ENCODE measurements at regions not wholly inside any gene's neighbourhood (a gene's known extent, or its start where the extent isn't known, plus 50 kb on each side); places are given as distances from the start of the nearest gene placed in this dataset.

- intact Hi-C loops (cut with micrococcal nuclease; ENCODE audit: unreplicated experiment) = no loop called here
- no peak for DNase-seq
- H3K36me3 Mint-ChIP-seq (ENCODE audit: insufficient read depth, unreplicated experiment) = no peaks in the 10 kb centered on the region
- no TSS peak for BruUV-seq (replicated peaks)
- POLR2A ChIA-PET = no interaction called here
- CTCF ChIA-PET = no interaction called here
- H3K27me3 ChIP-seq (replicated peaks; ENCODE audit: control insufficient read depth, insufficient read depth, low read length) = no peaks in the 10 kb centered on the region
- no peaks in the 10 kb centered on the region for H3K4me1 Mint-ChIP-seq (ENCODE audit: low read depth, unreplicated experiment)
- H3K4me3 Mint-ChIP-seq (ENCODE audit: unreplicated experiment) = no peak overlapping the region
- TF ChIP-seq, protein P1, sequence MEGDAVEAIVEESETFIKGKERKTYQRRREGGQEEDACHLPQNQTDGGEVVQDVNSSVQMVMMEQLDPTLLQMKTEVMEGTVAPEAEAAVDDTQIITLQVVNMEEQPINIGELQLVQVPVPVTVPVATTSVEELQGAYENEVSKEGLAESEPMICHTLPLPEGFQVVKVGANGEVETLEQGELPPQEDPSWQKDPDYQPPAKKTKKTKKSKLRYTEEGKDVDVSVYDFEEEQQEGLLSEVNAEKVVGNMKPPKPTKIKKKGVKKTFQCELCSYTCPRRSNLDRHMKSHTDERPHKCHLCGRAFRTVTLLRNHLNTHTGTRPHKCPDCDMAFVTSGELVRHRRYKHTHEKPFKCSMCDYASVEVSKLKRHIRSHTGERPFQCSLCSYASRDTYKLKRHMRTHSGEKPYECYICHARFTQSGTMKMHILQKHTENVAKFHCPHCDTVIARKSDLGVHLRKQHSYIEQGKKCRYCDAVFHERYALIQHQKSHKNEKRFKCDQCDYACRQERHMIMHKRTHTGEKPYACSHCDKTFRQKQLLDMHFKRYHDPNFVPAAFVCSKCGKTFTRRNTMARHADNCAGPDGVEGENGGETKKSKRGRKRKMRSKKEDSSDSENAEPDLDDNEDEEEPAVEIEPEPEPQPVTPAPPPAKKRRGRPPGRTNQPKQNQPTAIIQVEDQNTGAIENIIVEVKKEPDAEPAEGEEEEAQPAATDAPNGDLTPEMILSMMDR (IDR thresholded peaks at IDR 0.05; ENCODE audit: insufficient read depth in 1 of 2, low read depth in 1 of 2, low read length in 1 of 2, severe bottlenecking in 1 of 2, unreplicated experiment in 1 of 2) = no peak
- no peaks in the 10 kb centered on the region for H3K9me3 ChIP-seq
- H3K4me3 ChIP-seq (ENCODE audit: low read depth, low read length) = no peak overlapping the region
- H3K27me3 Mint-ChIP-seq (ENCODE audit: insufficient read depth, unreplicated experiment) = no peaks in the 10 kb centered on the region
- no peaks in the 10 kb centered on the region for H3K36me3 ChIP-seq (ENCODE audit: control insufficient read depth, insufficient read depth, low read length)
- no peaks in the 10 kb centered on the region for H3K9me3 Mint-ChIP-seq (ENCODE audit: unreplicated experiment)
- H3K4me1 ChIP-seq = no peaks in the 10 kb centered on the region
- H3K27ac Mint-ChIP-seq (ENCODE audit: unreplicated experiment) = no peak overlapping the region
These were observed 173.0 kb downstream of the OLFM1 start for GRCh38 chr9:135260221-135261180.

- no TSS peak for BruUV-seq (replicated peaks)
- Histone ChIP-seq H3K9me3 (no peaks in the 10 kb centered on the region), H3K4me1 (peaks cover 11% of the 10 kb centered on the region), H3K36me3 (ENCODE audit: control insufficient read depth, insufficient read depth, low read length) (no peaks in the 10 kb centered on the region), H3K4me3 (ENCODE audit: low read depth, low read length) (no peak overlapping the region), H3K27me3 (replicated peaks; ENCODE audit: control insufficient read depth, insufficient read depth, low read length) (no peaks in the 10 kb centered on the region)
- TF ChIP-seq, protein P1 (IDR thresholded peaks at IDR 0.05; ENCODE audit: insufficient read depth in 1 of 2, low read depth in 1 of 2, low read length in 1 of 2, severe bottlenecking in 1 of 2, unreplicated experiment in 1 of 2) = no peak
- CTCF ChIA-PET = no interaction called here
- H3K4me1 Mint-ChIP-seq (ENCODE audit: low read depth, unreplicated experiment) = no peaks in the 10 kb centered on the region
- POLR2A ChIA-PET = no interaction called here
- no peaks in the 10 kb centered on the region for H3K9me3 Mint-ChIP-seq (ENCODE audit: unreplicated experiment)
- H3K36me3 Mint-ChIP-seq (ENCODE audit: insufficient read depth, unreplicated experiment) = no peaks in the 10 kb centered on the region
- H3K4me3 Mint-ChIP-seq (ENCODE audit: unreplicated experiment) = no peak overlapping the region
- DNase-seq = no peak
- no peak overlapping the region for H3K27ac Mint-ChIP-seq (ENCODE audit: unreplicated experiment)
- intact Hi-C loops (cut with micrococcal nuclease; ENCODE audit: unreplicated experiment) = no loop called here
- H3K27me3 Mint-ChIP-seq (ENCODE audit: insufficient read depth, unreplicated experiment) = no peaks in the 10 kb centered on the region
These were observed 174.8 kb downstream of the OLFM1 start for GRCh38 chr9:135262248-135262647.

DNA sequence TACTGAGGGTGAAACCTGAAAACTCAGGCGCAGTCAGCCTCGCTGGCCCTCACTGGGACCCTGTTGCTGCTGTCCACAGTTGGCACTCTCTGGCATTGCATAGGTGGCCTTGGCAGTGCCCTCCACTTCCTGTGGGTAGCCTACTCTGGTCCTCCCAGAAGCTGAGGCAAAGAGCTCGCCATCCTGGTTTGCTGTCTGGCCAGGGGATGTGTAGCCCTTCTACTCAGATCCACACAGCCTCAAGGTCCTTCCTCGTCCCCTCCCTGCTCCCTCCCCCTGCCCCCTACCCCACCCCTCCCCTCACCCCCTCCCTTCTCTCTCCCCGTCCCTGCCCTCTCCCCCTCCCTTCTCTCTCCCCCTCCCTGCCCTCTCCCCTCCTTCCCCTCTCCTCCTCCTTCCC is 176.0 kb downstream of the OLFM1 start:
- no peak overlapping the region for H3K4me3 ChIP-seq (ENCODE audit: low read depth, low read length)
- no peaks in the 10 kb centered on the region for H3K9me3 ChIP-seq
- TF ChIP-seq, protein P1 (IDR thresholded peaks at IDR 0.05; ENCODE audit: insufficient read depth in 1 of 2, low read depth in 1 of 2, low read length in 1 of 2, severe bottlenecking in 1 of 2, unreplicated experiment in 1 of 2) = no peak
- Mint-ChIP-seq H3K4me3 (ENCODE audit: unreplicated experiment) (no peak overlapping the region), H3K27me3 (ENCODE audit: insufficient read depth, unreplicated experiment) (no peaks in the 10 kb centered on the region), H3K36me3 (ENCODE audit: insufficient read depth, unreplicated experiment) (no peaks in the 10 kb centered on the region), H3K9me3 (ENCODE audit: unreplicated experiment) (no peaks in the 10 kb centered on the region), H3K4me1 (ENCODE audit: low read depth, unreplicated experiment) (no peaks in the 10 kb centered on the region), H3K27ac (ENCODE audit: unreplicated experiment) (no peak overlapping the region)
- BruUV-seq (replicated peaks) = no TSS peak
- CTCF ChIA-PET = no interaction called here
- no peaks in the 10 kb centered on the region for H3K27me3 ChIP-seq (replicated peaks; ENCODE audit: control insufficient read depth, insufficient read depth, low read length)
- POLR2A ChIA-PET = no interaction called here
- intact Hi-C loops (cut with micrococcal nuclease; ENCODE audit: unreplicated experiment) = no loop called here
- H3K4me1 ChIP-seq = peaks cover 19% of the 10 kb centered on the region
- no peak for DNase-seq
- no peaks in the 10 kb centered on the region for H3K36me3 ChIP-seq (ENCODE audit: control insufficient read depth, insufficient read depth, low read length)

Data from Caco-2 (cell line).